Superior temporal gyrus (tissue), 1 donor: ENCODE measurements at regions not wholly inside any gene's neighbourhood (a gene's known extent, or its start where the extent isn't known, plus 50 kb on each side); places are given as distances from the start of the nearest gene placed in this dataset.
"Not testable (repeated sequence)": the region's sequence is repeated elsewhere in the genome, so short reads cannot be mapped to it uniquely, and the experiment has no call there.

Experiments
- DNase-seq: peaks from one replicate; pipeline ENCODE4 v3.0.0-alpha.2; 2016; ENCODE audit errors: extremely low spot score

DNA sequence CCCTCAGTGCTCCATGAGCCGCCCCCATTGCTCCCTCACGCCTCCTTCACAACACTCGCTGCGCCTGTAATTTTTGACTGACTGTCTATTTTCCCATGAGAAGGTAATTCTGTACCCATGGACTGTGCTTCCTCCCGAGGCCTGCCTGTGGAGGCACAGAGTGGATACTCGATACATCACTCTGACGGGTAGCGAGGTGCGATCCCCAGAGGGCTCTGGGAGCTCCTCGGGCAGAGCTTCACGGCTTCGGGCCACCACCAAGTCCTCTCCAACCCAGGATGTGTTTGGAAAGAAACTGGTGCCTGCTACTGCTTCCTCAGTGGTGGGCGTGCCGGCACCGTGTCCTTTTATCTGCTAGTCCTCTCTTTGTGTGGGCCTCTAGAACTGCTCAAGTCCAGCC lies 108.6 kb upstream of the DLG1 start:
- no peak for DNase-seq

DNA sequence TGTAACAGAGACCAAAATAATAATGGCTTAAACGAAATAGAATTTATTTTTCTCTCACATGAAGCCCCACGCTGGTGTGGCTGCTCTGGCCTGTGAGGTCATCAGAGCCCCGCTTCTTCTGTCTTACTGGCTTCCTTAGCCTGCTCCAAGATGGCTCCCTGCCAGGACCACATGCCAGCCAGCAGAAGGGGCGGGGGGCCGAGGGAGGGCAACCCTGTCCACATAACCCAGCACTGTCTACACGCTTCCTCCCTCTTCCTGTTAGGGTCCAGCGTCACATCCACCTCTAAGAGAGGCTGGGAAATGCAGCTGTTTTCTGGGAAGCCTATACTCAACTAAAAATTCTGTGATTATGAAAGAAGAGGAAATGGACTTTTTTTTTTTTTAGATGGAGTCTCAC lies 107.9 kb upstream of the DLG1 start:
- no peak for DNase-seq

DNA sequence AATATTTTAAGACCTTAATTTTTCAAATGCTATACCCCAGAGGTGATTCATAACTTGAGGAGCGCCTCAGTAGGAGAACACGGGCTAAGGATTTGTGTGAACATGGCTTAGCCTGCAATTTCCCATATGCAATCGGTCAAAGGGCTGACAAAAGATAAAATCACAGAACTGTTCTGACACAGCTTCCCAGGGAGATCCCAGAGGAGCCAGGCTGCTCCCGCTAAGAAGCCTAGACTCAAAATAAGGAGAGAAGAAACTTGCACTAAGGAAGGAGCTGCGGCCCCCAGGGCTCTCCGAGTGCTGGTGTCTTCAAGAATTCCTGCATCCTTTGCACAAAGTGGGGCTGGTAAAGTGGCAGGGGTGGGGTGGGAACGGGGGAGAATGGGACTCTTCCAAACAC lies 106.3 kb upstream of the DLG1 start:
- no peak for DNase-seq

DNA sequence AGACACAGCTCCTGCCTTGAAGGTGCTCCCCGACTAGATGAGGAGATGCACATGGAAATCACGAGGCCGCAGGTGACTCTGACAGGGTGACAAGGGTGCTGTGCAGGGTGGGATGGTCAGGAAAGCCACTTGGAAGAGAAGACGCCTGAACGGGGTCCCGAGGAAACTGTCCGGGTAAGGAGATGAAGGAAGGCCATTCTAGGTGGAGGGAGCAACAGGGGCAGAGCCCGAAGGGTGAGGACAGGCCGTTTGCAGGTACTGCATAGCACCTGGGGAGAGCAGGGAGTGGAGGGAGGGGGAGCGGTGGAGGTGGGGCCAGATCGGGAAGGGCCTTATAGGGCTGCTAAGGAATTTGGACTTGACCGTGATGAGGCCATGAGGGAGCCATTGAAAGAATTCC lies 105.6 kb upstream of the DLG1 start:
- DNase-seq: no peak

DNA sequence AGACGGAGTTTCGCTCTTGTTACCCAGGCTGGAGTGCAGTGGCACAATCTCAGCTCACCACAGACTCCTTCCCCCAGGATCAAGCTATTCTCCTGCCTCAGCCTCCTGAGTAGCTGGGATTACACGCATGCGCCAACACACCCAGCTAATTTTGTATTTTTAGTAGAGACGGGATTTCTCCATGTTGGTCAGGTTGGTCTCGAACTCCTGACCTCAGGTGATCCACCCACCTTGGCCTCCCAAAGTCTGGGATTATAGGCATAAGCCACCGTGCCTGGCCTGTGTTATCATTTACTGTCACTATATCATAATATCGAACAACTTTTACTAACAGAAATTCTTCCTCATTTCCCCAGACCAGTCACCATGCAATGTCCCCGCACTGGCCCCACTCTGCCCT lies 104.0 kb upstream of the DLG1 start:
- not testable (repeated sequence) for DNase-seq

DNA sequence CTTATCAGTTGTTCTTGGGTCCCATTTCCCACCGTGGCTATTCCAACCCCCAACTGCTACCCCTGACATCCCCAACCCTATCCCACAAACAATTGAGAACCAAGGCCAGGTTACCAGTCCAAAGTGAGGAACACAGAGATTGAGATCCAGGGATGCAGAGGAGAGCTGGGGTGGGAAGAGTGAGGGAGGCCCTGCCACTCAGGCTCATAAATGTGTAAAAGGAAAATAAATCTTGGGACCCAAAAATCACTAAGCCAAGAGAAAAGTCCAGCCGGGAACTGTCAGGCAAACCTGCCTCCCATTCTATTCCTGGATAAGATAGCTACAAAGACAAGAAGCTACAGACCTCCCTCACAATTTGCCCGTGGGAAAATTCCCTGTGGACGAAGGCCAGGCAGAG lies 101.1 kb upstream of the DLG1 start:
- no peak for DNase-seq

DNA sequence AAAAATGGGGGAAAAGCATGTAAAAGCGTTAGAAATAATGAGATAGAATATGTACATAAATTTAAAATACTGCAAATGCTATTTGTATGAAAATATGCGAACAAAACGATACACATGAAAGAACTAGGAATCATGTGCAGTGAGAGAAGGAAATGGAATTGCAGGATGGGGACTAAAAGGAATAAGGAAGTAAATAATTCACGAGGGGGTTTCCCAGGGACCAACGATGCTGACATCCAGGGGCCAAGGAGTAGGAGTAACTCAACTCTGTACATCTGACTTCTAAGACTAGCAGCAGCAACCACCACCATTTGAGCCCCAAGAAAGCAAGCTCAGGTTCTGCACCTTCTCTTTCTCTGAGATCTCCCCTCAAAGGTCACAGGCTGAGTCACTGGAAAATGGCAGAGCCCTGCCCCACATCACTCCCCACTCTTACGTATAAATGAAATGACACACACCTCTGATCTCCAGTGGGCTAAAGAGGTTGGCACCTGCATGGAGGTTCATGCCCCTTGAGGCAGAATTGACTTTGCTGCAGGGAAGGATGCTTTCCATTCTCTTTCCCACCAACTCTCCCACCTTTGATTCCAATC lies 100.0 kb upstream of the DLG1 start:
- DNase-seq: no peak

DNA sequence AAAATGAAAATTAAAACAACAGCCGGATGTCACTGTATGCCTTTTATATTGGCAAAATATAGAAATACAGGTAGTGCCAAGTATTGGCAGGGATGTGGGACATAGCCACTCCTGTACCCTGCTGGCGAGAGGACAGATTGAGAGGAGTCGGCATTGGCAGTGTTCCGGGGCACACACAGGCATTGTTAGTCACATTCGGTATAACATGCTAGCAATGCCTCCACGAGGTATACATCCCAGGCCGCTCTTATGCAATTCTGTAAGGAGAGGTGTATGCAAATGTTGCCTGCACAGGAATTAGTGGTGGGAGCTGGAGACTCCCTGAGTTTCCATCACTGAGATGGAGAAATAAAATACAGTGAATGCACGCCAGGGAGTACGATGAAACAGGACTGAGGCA lies 99.4 kb upstream of the DLG1 start:
- no peak for DNase-seq

DNA sequence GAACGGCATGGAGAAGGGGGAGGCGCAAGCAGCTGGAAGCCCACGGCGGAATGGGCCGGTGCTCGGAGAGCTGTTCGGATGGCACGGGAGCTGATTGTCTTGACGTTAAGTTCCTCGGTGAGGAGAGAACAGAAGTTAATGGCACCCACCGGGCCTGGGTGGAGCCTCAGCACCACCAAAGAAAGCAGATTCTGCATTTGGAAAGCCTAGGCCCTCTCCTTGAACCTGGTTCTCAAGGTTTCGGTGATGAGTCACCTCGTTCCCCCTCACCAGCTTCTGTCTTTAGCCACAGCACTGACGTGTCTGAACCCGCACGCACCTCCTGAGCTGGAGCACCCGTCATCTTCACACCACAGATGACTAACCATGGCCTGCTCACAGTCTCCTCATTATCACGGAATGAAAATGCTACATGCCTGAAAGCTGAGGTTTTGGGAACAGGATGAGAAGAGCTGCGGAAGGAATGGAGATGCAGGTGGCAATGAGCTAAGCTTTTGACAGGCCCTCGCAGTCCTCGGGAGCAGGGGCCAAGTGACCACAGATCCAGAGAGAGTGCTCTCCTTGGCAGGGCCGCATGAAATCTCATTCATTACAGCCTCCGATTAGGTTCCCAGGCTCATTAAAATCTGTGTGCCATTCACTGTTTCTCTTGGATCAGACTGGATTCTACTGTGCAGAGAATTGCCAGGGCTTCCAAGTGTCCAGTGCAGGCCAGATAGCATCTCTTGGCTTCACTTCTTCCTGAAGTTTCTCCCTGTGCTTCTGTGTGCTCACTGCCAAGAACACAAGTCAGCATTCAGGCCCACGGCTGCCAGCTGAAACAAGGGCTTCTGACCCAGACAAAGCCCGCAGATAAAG lies 96.3 kb upstream of the DLG1 start:
- DNase-seq: peak; percentile 28

DNA sequence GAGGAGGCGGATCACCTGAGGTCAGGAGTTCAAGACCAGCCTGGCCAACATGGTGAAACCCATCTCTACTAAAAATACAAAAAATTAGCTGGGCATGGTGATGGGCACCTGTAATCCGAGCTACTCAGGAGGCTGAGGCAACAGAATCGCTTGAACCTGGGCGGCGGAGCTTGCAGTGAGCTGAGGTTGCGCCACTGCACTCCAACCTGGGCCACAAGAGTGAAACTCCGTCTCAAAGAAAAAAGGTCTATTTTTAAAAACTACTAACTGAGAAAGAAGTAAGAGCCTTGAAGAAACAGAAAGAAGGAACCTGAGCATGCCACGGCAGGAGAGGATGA lies 95.7 kb upstream of the DLG1 start:
- not testable (repeated sequence) for DNase-seq

DNA sequence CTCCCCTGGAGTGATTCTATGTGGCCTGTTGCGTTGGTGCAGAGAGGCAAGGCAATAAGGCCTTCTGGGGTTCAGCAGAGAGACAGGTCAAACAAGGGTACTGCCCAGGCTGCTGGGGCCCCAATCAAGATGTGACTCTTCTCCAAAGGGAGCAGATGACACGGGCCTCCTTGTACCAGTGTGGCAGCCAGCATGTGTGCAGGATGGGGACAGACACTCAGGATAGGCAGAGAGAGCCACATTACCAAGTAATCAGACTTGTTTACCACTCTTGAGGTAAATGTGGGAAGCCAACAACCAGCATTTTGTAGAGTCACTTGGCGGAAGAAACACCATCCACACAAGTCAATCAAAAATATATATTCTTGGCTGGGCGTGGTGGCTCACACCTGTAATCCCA lies 95.3 kb upstream of the DLG1 start:
- no peak for DNase-seq

DNA sequence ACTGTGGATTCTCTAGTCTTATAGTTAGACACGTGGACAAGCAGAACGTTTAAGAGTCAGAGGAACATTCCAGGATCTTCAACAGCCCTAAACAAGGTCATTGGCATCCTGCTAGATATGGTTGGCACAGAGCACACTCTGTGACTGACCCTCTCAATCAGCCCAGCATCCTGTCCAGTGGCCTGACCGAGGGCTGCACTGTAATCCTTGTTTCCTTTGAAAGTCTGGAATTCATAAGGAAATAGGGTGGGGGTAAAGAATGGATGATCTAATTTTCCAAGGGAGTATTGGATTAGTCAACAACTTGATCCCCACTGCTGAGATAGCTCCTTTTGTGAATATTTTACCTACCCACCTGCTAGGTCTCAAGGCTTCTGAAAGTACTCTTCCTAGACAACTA lies 94.5 kb upstream of the DLG1 start:
- no peak for DNase-seq

DNA sequence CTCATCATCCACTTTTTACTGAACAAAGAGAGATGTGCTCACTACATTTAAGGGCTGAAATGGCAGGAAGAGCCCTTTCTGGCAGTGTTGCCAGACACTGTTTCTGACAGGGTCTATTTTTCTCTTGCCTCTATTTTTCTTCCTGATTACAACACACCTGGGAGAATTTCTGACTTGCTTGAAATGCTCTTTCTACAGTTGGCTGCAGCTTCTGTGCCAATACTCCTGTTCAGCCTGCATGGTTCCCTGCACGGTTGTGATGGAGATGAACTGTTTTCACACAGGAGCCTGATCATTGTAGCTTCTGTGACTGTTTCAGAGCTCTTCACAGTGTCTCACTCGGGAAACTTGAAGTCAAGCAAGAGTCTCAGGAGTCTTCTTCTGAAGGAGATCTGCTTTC lies 83.0 kb upstream of the DLG1 start:
- no peak for DNase-seq

DNA sequence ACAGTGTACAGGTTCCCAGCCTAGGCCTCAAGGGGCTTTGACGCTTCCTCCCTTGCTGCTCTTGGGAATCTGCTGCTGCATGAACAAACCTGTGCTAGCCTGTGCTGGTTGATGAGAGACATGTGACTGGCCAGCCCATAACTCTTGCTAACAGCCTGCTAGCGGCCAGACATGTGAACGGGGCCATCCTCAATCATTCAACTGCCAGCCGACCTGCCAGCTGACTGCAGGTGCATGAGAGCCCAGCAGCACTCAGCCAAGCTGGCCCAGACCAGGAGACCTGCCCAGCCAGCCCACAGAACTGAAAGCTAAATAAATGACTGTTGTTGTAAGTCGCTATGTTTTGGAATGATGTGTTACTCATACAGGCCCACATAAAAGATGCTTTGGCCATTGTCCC lies 82.4 kb upstream of the DLG1 start:
- DNase-seq: no peak

DNA sequence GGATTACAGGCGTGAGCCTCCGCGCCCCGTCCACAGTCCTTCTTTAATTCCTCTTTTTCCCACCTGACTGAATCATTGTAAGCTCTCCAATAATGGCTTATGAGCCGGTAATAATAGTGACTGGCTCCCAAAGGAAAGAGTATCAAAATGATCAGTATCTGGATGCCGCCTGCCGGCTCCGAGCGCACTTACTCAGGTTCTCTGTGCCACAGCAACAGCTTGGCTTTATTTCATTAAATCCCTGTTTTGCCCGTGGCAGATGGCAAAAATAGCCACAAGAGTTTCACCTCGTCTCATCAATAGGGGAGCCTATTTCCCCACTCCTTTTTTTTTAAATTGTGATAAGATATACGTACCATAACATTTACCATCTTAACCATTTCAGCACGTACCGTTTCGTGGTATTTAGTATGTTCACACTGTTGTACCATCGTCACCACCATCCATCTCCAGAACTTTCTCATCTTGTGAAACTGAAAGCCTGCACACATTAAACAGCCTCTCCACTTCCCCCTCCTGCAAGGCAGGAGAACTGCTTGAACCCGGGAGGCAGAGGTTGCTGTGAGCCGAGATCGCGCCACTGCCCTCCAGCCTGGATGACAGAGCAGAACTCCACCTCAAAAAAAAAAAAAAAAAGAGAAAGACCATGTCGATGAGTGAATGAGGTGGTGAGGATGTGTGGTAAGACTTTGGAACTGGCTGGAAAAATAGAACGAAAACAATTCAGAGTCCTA lies 80.7 kb upstream of the DLG1 start:
- DNase-seq: no peak

DNA sequence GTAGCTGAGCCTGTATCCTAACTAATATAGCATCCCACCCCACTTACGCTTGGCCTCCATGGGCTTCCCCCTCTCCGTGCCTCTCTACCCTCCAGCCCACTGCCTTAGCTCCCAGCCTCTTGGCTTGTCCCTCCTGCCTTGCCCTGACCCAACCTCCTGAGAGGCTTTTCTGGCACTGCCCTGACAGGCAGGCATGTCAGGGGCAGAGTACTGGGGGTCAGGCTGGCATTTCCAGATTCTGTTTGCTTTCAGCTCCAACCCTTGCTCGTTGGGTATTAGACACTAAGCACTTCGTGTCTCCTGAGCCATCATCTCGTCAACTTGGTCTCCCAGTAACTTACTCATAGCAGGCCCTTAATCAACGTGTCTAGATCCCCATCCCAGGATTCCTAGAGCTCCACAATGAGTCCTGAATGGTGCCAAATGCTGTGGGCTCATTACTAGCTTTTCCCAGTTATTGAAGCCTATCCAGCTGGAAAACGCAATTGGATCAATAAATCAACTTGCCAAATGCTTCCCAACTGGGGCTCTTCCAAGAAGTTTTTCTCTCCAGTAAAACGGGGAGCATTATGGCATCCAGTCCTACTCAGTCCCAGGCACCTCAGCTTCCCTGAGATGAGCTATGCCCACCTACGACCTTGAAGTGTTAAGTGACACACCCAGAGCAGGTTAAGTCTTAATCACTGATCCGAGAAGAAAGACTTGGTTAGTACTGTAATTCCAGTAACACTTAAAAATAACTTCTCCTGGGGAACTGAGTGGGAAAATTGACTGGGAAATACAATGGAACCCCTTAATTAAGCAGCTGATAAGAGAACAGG lies 78.5 kb upstream of the DLG1 start:
- DNase-seq: no peak

DNA sequence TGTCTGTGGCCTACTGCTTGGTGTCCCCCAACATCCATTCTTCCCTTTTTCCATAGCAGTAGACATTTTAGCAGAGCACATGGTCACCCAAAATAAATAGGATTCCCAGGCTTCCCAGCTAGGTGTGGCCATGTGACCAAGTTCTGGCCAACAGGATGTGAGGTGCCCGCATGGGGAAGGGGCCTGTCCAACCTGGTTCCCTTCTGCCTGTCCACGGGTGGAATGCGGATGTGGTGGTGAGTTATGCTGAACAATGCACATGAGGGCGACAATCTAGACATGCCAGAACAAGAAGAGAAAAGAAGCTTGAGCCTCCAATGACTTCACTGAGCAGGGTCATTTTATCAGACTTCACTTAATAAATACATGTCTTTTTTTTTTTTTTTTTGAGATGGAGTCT lies 77.6 kb upstream of the DLG1 start:
- DNase-seq: no peak

DNA sequence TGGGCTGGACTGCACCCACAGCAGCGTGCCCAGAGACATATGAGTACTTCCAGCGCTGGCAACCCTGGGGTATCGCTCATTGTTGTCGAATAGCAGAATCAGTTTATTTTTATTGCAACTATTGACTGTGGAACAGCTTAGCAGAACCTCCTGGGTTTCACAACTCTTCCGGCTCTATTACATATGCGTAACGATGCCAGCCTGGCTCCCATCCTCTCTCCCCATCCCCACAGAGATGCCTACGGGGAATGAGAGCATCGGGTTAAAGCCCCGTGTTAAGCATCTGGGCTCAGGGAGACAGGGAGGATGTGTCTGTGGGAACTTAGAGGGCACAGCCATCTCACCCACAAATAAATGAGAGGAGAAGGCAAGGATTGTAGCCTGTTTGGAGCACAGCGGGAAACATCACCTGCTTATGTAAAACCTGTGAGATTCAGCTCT lies 76.6 kb upstream of the DLG1 start:
- DNase-seq: no peak

DNA sequence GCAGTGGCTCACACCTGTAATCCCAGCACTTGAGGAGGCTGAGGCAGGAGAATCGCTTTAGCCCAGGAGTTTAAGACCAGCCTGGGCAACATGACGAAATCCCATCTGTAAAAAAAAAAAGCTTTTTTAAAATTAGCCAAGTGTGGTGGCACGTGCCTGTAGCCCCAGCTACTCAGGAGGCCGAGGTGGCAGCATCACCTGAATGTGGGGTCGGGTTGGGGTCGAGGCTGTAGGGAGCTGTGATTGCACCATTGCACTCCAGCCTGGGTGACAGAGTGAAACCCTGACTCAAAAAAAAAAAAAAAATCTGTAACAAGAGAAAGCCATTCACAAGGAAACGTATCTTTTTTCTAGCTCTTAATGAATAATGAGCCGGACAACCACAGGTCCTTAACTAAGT lies 74.7 kb upstream of the DLG1 start:
- DNase-seq: no peak

DNA sequence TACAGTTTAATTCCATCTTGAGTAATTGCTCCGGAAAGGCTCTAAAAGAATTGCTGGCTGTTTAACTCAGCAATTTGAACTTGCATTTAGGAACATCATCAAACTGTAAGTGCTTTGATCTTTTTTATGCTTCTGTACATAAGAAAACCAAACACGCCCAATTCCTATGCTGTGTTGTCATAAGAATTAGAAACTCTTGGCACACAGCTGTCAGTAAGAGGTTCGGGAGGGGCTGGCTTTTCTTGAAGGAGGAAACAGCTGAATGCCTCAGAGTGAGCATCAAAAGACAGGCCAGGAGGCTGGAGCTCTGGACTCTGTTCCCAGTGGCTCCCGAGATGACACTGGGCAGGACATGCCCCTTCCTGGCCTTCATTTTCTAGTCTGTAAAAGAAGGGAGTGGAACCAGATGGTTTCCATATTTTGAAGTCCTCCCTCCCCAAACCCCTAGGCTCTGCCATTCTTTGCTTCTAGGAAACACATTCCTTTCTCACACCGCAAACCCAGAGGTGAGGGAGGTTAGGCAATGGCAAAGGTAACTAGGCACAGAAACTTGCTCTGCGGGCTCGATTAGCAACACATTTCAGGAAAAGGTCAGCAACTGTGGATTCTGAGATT lies 73.7 kb upstream of the DLG1 start:
- no peak for DNase-seq

DNA sequence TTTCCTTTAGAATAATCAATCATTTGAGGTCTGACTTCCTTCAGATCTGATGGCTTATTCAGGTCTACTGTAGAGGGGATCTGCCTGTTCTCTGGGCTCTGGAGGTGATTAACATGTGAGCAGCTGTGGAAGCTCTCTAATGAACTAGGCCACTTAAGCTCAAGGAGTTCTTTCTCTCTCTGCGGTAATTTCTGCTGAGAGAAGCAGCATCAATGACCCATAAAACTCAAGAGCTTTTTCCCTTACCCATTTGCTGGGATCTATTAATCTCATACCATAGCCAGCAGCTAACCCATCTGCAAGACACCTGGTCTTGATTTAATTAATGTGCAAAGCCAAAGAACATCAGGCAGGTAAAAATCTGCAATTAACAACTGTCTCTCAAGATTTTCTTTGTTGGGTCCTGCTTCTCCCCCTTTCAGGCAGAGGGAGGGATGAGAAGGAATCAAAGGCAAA lies 73.2 kb upstream of the DLG1 start:
- DNase-seq: no peak

DNA sequence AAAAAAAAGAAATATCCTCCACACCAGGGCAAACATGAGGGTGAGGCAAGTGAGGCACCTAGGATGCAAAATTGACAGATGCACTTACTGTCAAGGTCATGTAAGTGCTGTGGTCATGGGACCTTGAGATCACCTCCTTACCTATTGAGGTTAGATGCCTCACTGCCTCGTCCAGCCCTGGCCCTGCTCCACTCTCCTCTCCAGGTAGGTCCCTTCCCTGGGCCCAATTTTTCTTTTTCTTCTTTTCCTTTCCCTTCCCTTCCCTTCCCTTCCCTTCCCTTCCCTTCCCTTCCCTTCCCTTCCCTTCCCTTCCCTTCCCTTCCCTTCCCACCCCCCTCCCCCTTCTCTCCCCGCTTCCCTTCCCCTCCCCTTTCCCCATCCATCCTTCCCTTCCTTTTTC lies 71.1 kb upstream of the DLG1 start:
- DNase-seq: no peak
